ENCODE measurements at regions not wholly inside any gene's neighbourhood (a gene's known extent, or its start where the extent isn't known, plus 50 kb on each side); places are given as distances from the start of the nearest gene placed in this dataset.

GRCh38 chr5:93145019-93145418 lies 436.0 kb downstream of the NR2F1-AS1 start:
- ATAC-seq = no peak
- TF ChIP-seq CTCF (IDR thresholded peaks at IDR 0.05) = no peak
- Histone ChIP-seq H3K36me3 (no peaks in the 10 kb centered on the region), H3K9me3 (no peaks in the 10 kb centered on the region), H3K27ac (no peak overlapping the region), H3K4me1 (no peaks in the 10 kb centered on the region), H3K4me3 (no peak overlapping the region), H3K27me3 (no peaks in the 10 kb centered on the region)
- no peak for DNase-seq
- intact Hi-C loops (cut with DNase I) = no loop called here
- WGBS, 2 donors = 95% methylated on average over 19 of the region's 19 CpGs

DNA sequence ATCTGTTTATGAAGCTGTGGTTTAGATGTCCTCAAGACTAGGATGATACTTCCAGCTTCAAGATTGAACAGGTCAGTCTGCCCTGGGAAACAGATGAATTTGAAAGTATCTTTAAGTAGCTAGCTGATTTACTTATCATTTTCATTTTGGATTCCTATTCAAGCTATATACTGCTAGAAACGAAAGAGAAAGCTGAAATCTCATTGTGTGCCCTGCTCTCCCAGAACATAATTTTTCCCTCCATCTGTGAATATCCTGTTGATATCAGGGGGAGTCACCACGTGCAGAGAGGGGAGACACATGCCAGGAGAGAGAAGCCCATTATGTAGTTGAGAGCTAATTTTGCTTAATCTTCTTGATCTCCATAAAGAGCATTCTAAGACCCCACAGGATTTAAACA lies 439.1 kb downstream of the NR2F1-AS1 start:
- Histone ChIP-seq H3K9me3 (no peaks in the 10 kb centered on the region), H3K4me1 (no peaks in the 10 kb centered on the region), H3K27ac (no peak overlapping the region), H3K4me3 (no peak overlapping the region), H3K36me3 (no peaks in the 10 kb centered on the region), H3K27me3 (no peaks in the 10 kb centered on the region)
- TF ChIP-seq CTCF (IDR thresholded peaks at IDR 0.05) = no peak
- intact Hi-C loops (cut with DNase I) = no loop called here
- DNase-seq = no peak
- WGBS, 2 donors = 47 to 60% methylated on average over 2 of the region's 2 CpGs
- no peak for ATAC-seq

DNA sequence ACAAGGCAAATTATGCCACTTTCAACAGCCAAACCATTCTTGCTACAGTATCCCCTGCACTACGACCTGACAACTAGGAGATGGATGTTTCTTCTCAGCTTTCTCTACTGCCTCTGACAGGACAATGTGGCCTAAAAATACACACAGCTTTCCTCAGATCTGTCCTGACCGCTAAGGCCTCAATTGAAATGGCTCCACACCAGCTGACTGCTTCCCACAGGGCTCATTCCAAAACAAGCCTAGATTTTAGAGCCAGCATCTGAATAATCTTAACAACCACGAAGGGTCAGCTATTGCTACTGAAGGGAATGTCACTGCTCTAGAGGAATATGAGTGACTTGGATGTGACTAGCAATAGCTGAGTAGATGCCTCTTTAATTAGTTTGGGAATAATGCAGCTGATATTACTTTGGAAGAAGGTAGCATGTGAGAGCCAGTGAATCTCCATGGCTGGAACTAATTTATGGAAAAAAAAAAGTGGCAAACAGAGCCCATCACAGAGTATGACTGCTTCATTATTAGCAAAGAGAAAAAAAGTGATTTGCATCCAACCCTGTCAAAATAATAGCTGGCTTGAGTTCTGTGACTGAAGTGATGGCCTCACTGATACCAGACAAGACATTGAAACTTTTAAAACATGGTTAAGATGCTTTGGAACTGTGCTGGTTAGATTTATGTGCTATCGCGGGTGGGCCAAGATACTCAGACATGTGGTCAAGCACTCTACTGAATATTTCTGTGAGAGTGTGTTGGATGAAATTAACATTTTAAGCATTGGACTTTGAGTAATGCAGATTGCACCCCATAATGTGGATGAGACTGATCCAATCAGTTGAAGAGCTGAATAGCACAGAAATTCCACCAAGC lies 450.2 kb downstream of the NR2F1-AS1 start:
- H3K9me3 ChIP-seq = no peaks in the 10 kb centered on the region
- no peaks in the 10 kb centered on the region for H3K36me3 ChIP-seq
- no peaks in the 10 kb centered on the region for H3K27me3 ChIP-seq
- 41% methylated on average over 5 of the region's 5 CpGs for WGBS, 2 donors
- no peak for TF ChIP-seq CTCF (IDR thresholded peaks at IDR 0.05)
- peaks cover 0 to 20% (median 9%) of the 10 kb centered on the region in 9 donors for H3K4me1 ChIP-seq
- intact Hi-C loops (cut with DNase I) = no loop called here
- DNase-seq (peak in 1 of 2 donors; percentile 26), ATAC-seq (peak; percentile 64 to 90 (median 82))
- peak overlapping the region in 3 of 10 donors; percentile 17 to 52 (median 37) for H3K27ac ChIP-seq
- no peak overlapping the region for H3K4me3 ChIP-seq

- WGBS, 2 donors = 87 to 95% methylated on average over 1 of the region's 1 CpG
- Histone ChIP-seq H3K4me1 (peaks cover 0 to 20% (median 9%) of the 10 kb centered on the region in 9 donors), H3K4me3 (no peak overlapping the region), H3K27me3 (no peaks in the 10 kb centered on the region), H3K9me3 (no peaks in the 10 kb centered on the region), H3K36me3 (no peaks in the 10 kb centered on the region), H3K27ac (no peak overlapping the region)
- DNase-seq = no peak
- intact Hi-C loops (cut with DNase I) = no loop called here
- TF ChIP-seq CTCF (IDR thresholded peaks at IDR 0.05) = no peak
- no peak for ATAC-seq
These were observed 454.4 kb downstream of the NR2F1-AS1 start for GRCh38 chr5:93126634-93127033.

Data from heart right ventricle (tissue), 16 donors.